NOMO-1 treated with dmso at 0.1 percent for 144 hours (cell line): ENCODE measurements at regions not wholly inside any gene's neighbourhood (a gene's known extent, or its start where the extent isn't known, plus 50 kb on each side); places are given as distances from the start of the nearest gene placed in this dataset.

Experiments used
- DNase-seq: peaks from one replicate; lab custom pipeline; 2025; ENCODE audit not compliant: unreplicated experiment; lab: John Stamatoyannopoulos, UW

GRCh38 chr14:28057359-28058296, 709.0 kb upstream of the FOXG1 start:
- DNase-seq = no peak

- no peak for DNase-seq
Observed at GRCh38 chr14:28059254-28059653, 707.3 kb upstream of the FOXG1 start.

GRCh38 chr14:28061006-28061405, 705.6 kb upstream of the FOXG1 start:
- DNase-seq = no peak

- no peak for DNase-seq
Observed at GRCh38 chr14:28077021-28077420, 689.6 kb upstream of the FOXG1 start.

- no peak for DNase-seq
Observed at GRCh38 chr14:28083389-28083788, 683.2 kb upstream of the FOXG1 start.

GRCh38 chr14:28088125-28088524, 678.5 kb upstream of the FOXG1 start:
- no peak for DNase-seq

GRCh38 chr14:28097585-28097984, 669.0 kb upstream of the FOXG1 start:
- DNase-seq = no peak

GRCh38 chr14:28098856-28099255, 667.7 kb upstream of the FOXG1 start:
- DNase-seq = no peak

GRCh38 chr14:28102001-28102400, 664.6 kb upstream of the FOXG1 start:
- no peak for DNase-seq

GRCh38 chr14:28102814-28103213, 663.8 kb upstream of the FOXG1 start:
- DNase-seq = no peak

- no peak for DNase-seq
Observed at GRCh38 chr14:28113311-28113710, 653.3 kb upstream of the FOXG1 start.

- DNase-seq = no peak
Observed at GRCh38 chr14:28116716-28117115, 649.9 kb upstream of the FOXG1 start.

- DNase-seq = no peak
Observed at GRCh38 chr14:28119849-28120248, 646.7 kb upstream of the FOXG1 start.

GRCh38 chr14:28120391-28120790, 646.2 kb upstream of the FOXG1 start:
- no peak for DNase-seq

- DNase-seq = no peak
Observed at GRCh38 chr14:28121512-28122297, 644.9 kb upstream of the FOXG1 start.

- no peak for DNase-seq
Observed at GRCh38 chr14:28130610-28131284, 635.8 kb upstream of the FOXG1 start.

GRCh38 chr14:28138341-28138740, 628.2 kb upstream of the FOXG1 start:
- DNase-seq = no peak

- no peak for DNase-seq
Observed at GRCh38 chr14:28141662-28142061, 624.9 kb upstream of the FOXG1 start.

GRCh38 chr14:28142400-28143015, 624.1 kb upstream of the FOXG1 start:
- DNase-seq = no peak

- DNase-seq = no peak
Observed at GRCh38 chr14:28143316-28143715, 623.3 kb upstream of the FOXG1 start.

GRCh38 chr14:28151926-28152325, 614.7 kb upstream of the FOXG1 start:
- no peak for DNase-seq
